H9 (cell line): ENCODE measurements at regions not wholly inside any gene's neighbourhood (a gene's known extent, or its start where the extent isn't known, plus 50 kb on each side); places are given as distances from the start of the nearest gene placed in this dataset.

Experiments used
- DNase-seq: peaks from one replicate; pipeline ENCODE4 v3.0.0-alpha.2; 2017
- H2AFZ ChIP-seq: one replicate; pipeline ENCODE4 v1.6.1; 2013; ENCODE audit warnings: mild to moderate bottlenecking, low read length, control low read depth, moderate library complexity
- H2AK5ac ChIP-seq: 2 replicates; pipeline ENCODE4 v1.6.1; 2013; ENCODE audit warnings: low read length, control low read depth, mixed read lengths; ENCODE audit not compliant: insufficient read length
- H2BK120ac ChIP-seq: one replicate; pipeline ENCODE4 v1.6.1; 2013; ENCODE audit warnings: low read depth, mild to moderate bottlenecking, low read length, control low read depth, inconsistent platforms; ENCODE audit not compliant: poor library complexity, severe bottlenecking
- H2BK12ac ChIP-seq: 2 replicates; pipeline ENCODE4 v1.6.1; 2013; ENCODE audit warnings: low read length, control low read depth, mixed read lengths, low read depth; ENCODE audit not compliant: insufficient read length
- H2BK15ac ChIP-seq: 2 replicates; pipeline ENCODE4 v1.6.1; 2013; ENCODE audit warnings: low read depth, low read length, control low read depth
- H2BK20ac ChIP-seq: one replicate; pipeline ENCODE4 v1.6.1; 2013; ENCODE audit warnings: low read depth, mild to moderate bottlenecking, low read length, control low read depth, inconsistent platforms; ENCODE audit not compliant: poor library complexity, severe bottlenecking
- H2BK5ac ChIP-seq: 2 replicates; pipeline ENCODE4 v1.6.1; 2013; ENCODE audit warnings: low read length, control low read depth, mixed read lengths; ENCODE audit not compliant: insufficient read length
- H3K14ac ChIP-seq: 2 replicates; pipeline ENCODE4 v1.6.1; 2013; ENCODE audit warnings: low read length, control low read depth; ENCODE audit not compliant: insufficient read depth
- H3K18ac ChIP-seq: 2 replicates; pipeline ENCODE4 v1.6.1; 2013; ENCODE audit warnings: low read depth, mild to moderate bottlenecking, mixed read lengths, low read length, control low read depth; ENCODE audit not compliant: insufficient read length
- H3K23ac ChIP-seq: 2 replicates; pipeline ENCODE4 v1.6.1; 2013; ENCODE audit warnings: low read length, control low read depth, mixed read lengths, low read depth; ENCODE audit not compliant: insufficient read length
- H3K23me2 ChIP-seq: 2 replicates; pipeline ENCODE4 v1.6.1; 2013; ENCODE audit warnings: low read depth, mild to moderate bottlenecking, mixed read lengths, low read length, control low read depth; ENCODE audit not compliant: insufficient read length, poor library complexity, severe bottlenecking
- H3K27ac ChIP-seq: 2 replicates; pipeline ENCODE4 v1.5.1; 2013; ENCODE audit warnings: low read length, control low read depth, mixed read lengths, low read depth; ENCODE audit not compliant: insufficient read length
- H3K27me3 ChIP-seq: 2 replicates; pipeline ENCODE4 v1.6.1; 2013; ENCODE audit warnings: low read length, control low read depth, inconsistent platforms; ENCODE audit not compliant: insufficient read depth
- H3K4ac ChIP-seq: 2 replicates; pipeline ENCODE4 v1.6.1; 2013; ENCODE audit warnings: low read depth, mild to moderate bottlenecking, control low read depth, inconsistent platforms, low read length, moderate library complexity
- H3K4me1 ChIP-seq: 2 replicates; pipeline ENCODE4 v1.6.1; 2013; ENCODE audit warnings: low read length, control low read depth, inconsistent platforms; ENCODE audit not compliant: insufficient read depth
- H3K4me2 ChIP-seq: 2 replicates; pipeline ENCODE4 v1.6.1; 2013; ENCODE audit warnings: low read length, control low read depth, mixed read lengths; ENCODE audit not compliant: insufficient read length, insufficient read depth
- H3K56ac ChIP-seq: 2 replicates; pipeline ENCODE4 v1.6.1; 2013; ENCODE audit warnings: low read depth, mild to moderate bottlenecking, mixed read lengths, low read length, control low read depth; ENCODE audit not compliant: insufficient read length
- H3K79me1 ChIP-seq: 2 replicates; pipeline ENCODE4 v1.6.1; 2013; ENCODE audit warnings: low read depth, mild to moderate bottlenecking, moderate library complexity, low read length, control low read depth, inconsistent platforms; ENCODE audit not compliant: insufficient read depth, poor library complexity, severe bottlenecking
- H3K79me2 ChIP-seq: 2 replicates; pipeline ENCODE4 v1.6.1; 2013; ENCODE audit warnings: low read length, control low read depth, inconsistent platforms; ENCODE audit not compliant: insufficient read depth
- H3K9ac ChIP-seq: 2 replicates; pipeline ENCODE4 v1.6.1; 2013; ENCODE audit warnings: low read length, control low read depth, mixed read lengths; ENCODE audit not compliant: insufficient read length; ENCODE audit errors: extremely low read depth
- H3K9me3 ChIP-seq: one replicate; pipeline ENCODE4 v1.6.1; 2013; ENCODE audit warnings: low read depth, low read length, inconsistent platforms; ENCODE audit not compliant: control insufficient read depth
- H3T11ph ChIP-seq: one replicate; pipeline ENCODE4 v1.6.1; 2013; ENCODE audit warnings: mild to moderate bottlenecking, low read length, control low read depth, inconsistent platforms
- H4K20me1 ChIP-seq: one replicate; pipeline ENCODE4 v1.6.1; 2013; ENCODE audit not compliant: control insufficient read depth, insufficient read length, insufficient read depth
- H4K5ac ChIP-seq: 2 replicates; pipeline ENCODE4 v1.6.1; 2013; ENCODE audit warnings: low read depth, mild to moderate bottlenecking, mixed read lengths, low read length, control low read depth; ENCODE audit not compliant: insufficient read length
- H4K8ac ChIP-seq: replicated peaks from 2 replicates; pipeline ENCODE4 v1.6.1; 2013; ENCODE audit warnings: low read length, control low read depth, mixed read lengths, low read depth; ENCODE audit not compliant: insufficient read length
- H4K91ac ChIP-seq: 2 replicates; pipeline ENCODE4 v1.6.1; 2013; ENCODE audit warnings: low read depth, mild to moderate bottlenecking, moderate library complexity, mixed read lengths, low read length, control low read depth; ENCODE audit not compliant: insufficient read length
- H3K27ac Mint-ChIP-seq, 3 experiments: 2 replicates in 2 of 3; 3 replicates in 1 of 3; pipeline ENCODE4 v1.8.0; 2020 to 2021; ENCODE audit warnings: mixed read lengths in 3 of 3, mild to moderate bottlenecking in 1 of 3, moderate library complexity in 1 of 3
- H3K27me3 Mint-ChIP-seq: 2 replicates; pipeline ENCODE4 v1.8.0; 2021; ENCODE audit warnings: low read depth, mild to moderate bottlenecking, moderate library complexity, mixed read lengths
- H3K36me3 Mint-ChIP-seq, 3 experiments: 2 replicates in 2 of 3; 3 replicates in 1 of 3; pipeline ENCODE4 v1.8.0; 2020 to 2021; ENCODE audit warnings: low read depth in 3 of 3, mixed read lengths in 3 of 3; ENCODE audit not compliant: insufficient read depth in 1 of 3
- H3K4me1 Mint-ChIP-seq, 2 experiments: 2 replicates each; pipeline ENCODE4 v1.8.0; 2020; ENCODE audit warnings: mixed read lengths in 2 of 2
- H3K4me3 Mint-ChIP-seq, 2 experiments: 2 replicates in 1 of 2; 3 replicates in 1 of 2; pipeline ENCODE4 v1.8.0; 2020 to 2021; ENCODE audit warnings: mild to moderate bottlenecking in 2 of 2, mixed read lengths in 2 of 2, moderate library complexity in 1 of 2
- H3K9me3 Mint-ChIP-seq, 2 experiments: 2 replicates in 1 of 2; 3 replicates in 1 of 2; pipeline ENCODE4 v1.8.0; 2020; ENCODE audit warnings: mild to moderate bottlenecking in 2 of 2, mixed read lengths in 2 of 2, moderate library complexity in 1 of 2
- CTCF ChIP-seq: fragments of 200-600 bp; sonication (generic); conservative IDR thresholded peaks from 3 replicates; pipeline ENCODE4 v1.8.0; 2021; ENCODE audit warnings: antibody characterized with exemption, mild to moderate bottlenecking
- WGBS: extraction: QIAGEN DNeasy Blood & Tissue Kit; methylation state at CpG from one replicate; pipeline ENCODE4 v1.1.7; 2013; ENCODE audit warnings: missing lambda C conversion rate, low lambda C conversion rate, mixed read lengths; ENCODE audit not compliant: insufficient read length; ENCODE audit errors: extremely low coverage; 5-methylcytosine and 5-hydroxymethylcytosine counted together

DNA sequence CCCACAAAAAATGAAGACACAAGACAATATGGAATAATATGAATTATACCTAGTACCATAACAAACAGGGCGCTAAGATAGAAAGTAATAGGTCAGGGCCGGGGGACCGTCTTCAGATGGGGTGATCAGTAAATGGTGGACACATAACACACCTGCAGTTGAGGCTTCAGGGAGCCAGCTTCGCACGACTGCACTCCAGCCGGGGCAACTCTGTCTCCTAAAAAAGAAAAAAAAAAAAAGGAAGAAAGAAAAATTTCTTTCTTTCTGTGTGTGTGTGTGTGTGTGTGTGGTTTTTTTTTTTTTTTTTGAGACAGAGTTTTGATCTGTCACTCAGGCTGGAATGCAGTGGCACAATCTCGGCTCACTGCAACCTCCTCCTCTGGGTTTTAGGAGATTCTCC, 75.0 kb upstream of the HSPA9 start:
- no CpG with 5 or more reads among the region's 7 CpGs for WGBS
- Histone ChIP-seq H2AFZ (no peak overlapping the region), H2BK20ac (no peak overlapping the region), H3K23me2 (no peaks in the 10 kb centered on the region), H3K27me3 (no peaks in the 10 kb centered on the region), H3K18ac (no peak overlapping the region), H3K4me1 (peaks cover 7% of the 10 kb centered on the region), H2BK5ac (no peak overlapping the region), H4K5ac (no peak overlapping the region), H3K23ac (no peak overlapping the region), H3K4me2 (no peak overlapping the region), H4K20me1 (no peaks in the 10 kb centered on the region), H3K4ac (no peak overlapping the region), H3K9ac (no peak overlapping the region), H3K79me1 (no peaks in the 10 kb centered on the region), H2AK5ac (no peak overlapping the region), H2BK120ac (no peak overlapping the region), H4K8ac (no peak overlapping the region), H2BK12ac (no peak overlapping the region), H3K27ac (no peak overlapping the region), H3K79me2 (no peaks in the 10 kb centered on the region), H3T11ph (no peak overlapping the region), H3K9me3 (no peaks in the 10 kb centered on the region), H3K56ac (no peak overlapping the region), H4K91ac (no peak overlapping the region), H3K14ac (no peak overlapping the region), H2BK15ac (no peak overlapping the region)
- H3K9me3 Mint-ChIP-seq = no peaks in the 10 kb centered on the region
- H3K36me3 Mint-ChIP-seq = no peaks in the 10 kb centered on the region
- DNase-seq = no peak
- no peak overlapping the region for H3K4me3 Mint-ChIP-seq
- H3K4me1 Mint-ChIP-seq = peaks cover 53 to 75% of the 10 kb centered on the region in 2 experiments
- H3K27me3 Mint-ChIP-seq = no peaks in the 10 kb centered on the region
- no peak for TF ChIP-seq CTCF
- peak overlapping the region in 1 of 3 experiments; percentile 45; a peak in 1 of 7 replicates for H3K27ac Mint-ChIP-seq
